Osteocyte (in vitro differentiated cells): ENCODE measurements at regions not wholly inside any gene's neighbourhood (a gene's known extent, or its start where the extent isn't known, plus 50 kb on each side); places are given as distances from the start of the nearest gene placed in this dataset.
A peak's percentile ranks its signal among the peaks of the same experiment; 100 is the strongest.
"Not testable (repeated sequence)": the region's sequence is repeated elsewhere in the genome, so short reads cannot be mapped to it uniquely, and the experiment has no call there.

ENCODE experiments used
- DNase-seq: peaks from one replicate; pipeline ENCODE4 v3.0.0; 2021; ENCODE audit warnings: mixed read lengths; ENCODE audit not compliant: unreplicated experiment; ENCODE audit errors: extremely low spot score
- H3K27ac Mint-ChIP-seq: one replicate; pipeline ENCODE4 v1.8.0; 2021; ENCODE audit warnings: mild to moderate bottlenecking, mixed read lengths; ENCODE audit not compliant: unreplicated experiment
- H3K27me3 Mint-ChIP-seq: one replicate; pipeline ENCODE4 v1.8.0; 2021; ENCODE audit warnings: mixed read lengths; ENCODE audit not compliant: unreplicated experiment
- H3K36me3 Mint-ChIP-seq: one replicate; pipeline ENCODE4 v1.8.0; 2021; ENCODE audit warnings: mixed read lengths; ENCODE audit not compliant: unreplicated experiment
- H3K4me1 Mint-ChIP-seq: one replicate; pipeline ENCODE4 v1.8.0; 2021; ENCODE audit warnings: mixed read lengths; ENCODE audit not compliant: unreplicated experiment
- H3K4me3 Mint-ChIP-seq: one replicate; pipeline ENCODE4 v1.8.0; 2021; ENCODE audit warnings: mild to moderate bottlenecking, moderate library complexity, mixed read lengths; ENCODE audit not compliant: unreplicated experiment
- H3K9me3 Mint-ChIP-seq: one replicate; pipeline ENCODE4 v1.8.0; 2021; ENCODE audit warnings: mixed read lengths; ENCODE audit not compliant: unreplicated experiment
- CTCF ChIP-seq: fragments of 200-600 bp; sonication (generic); IDR thresholded peaks from 2 replicates; pipeline ENCODE4 v1.5.0; 2021; ENCODE audit warnings: antibody characterized with exemption, mild to moderate bottlenecking, moderate library complexity

GRCh38 chr10:7108141-7108540, 302.7 kb downstream of the SFMBT2 start:
- peaks cover 28% of the 10 kb centered on the region for H3K4me1 Mint-ChIP-seq
- H3K27ac Mint-ChIP-seq = no peak overlapping the region
- peaks cover 3% of the 10 kb centered on the region for H3K9me3 Mint-ChIP-seq
- TF ChIP-seq CTCF = no peak
- no peak for DNase-seq
- H3K4me3 Mint-ChIP-seq = no peak overlapping the region
- H3K36me3 Mint-ChIP-seq = no peaks in the 10 kb centered on the region
- H3K27me3 Mint-ChIP-seq = no peaks in the 10 kb centered on the region

GRCh38 chr10:7107285-7107684, 303.5 kb downstream of the SFMBT2 start:
- no peaks in the 10 kb centered on the region for H3K27me3 Mint-ChIP-seq
- no peak for DNase-seq
- no peaks in the 10 kb centered on the region for H3K36me3 Mint-ChIP-seq
- peaks cover 3% of the 10 kb centered on the region for H3K9me3 Mint-ChIP-seq
- H3K27ac Mint-ChIP-seq = peak overlapping the region; percentile 11
- no peak for TF ChIP-seq CTCF
- no peak overlapping the region for H3K4me3 Mint-ChIP-seq
- peaks cover 28% of the 10 kb centered on the region for H3K4me1 Mint-ChIP-seq

- H3K27ac Mint-ChIP-seq, H3K9me3 Mint-ChIP-seq, H3K36me3 Mint-ChIP-seq, H3K27me3 Mint-ChIP-seq, H3K4me3 Mint-ChIP-seq, DNase-seq: not testable (repeated sequence)
- H3K4me1 Mint-ChIP-seq = peaks cover 20% of the 10 kb centered on the region
Measured at GRCh38 chr10:7104379-7104778, 306.5 kb downstream of the SFMBT2 start.

GRCh38 chr10:7102557-7103349, 308.1 kb downstream of the SFMBT2 start:
- Mint-ChIP-seq H3K27ac (no peak overlapping the region), H3K4me1 (peaks cover 19% of the 10 kb centered on the region), H3K27me3 (no peaks in the 10 kb centered on the region), H3K36me3 (no peaks in the 10 kb centered on the region), H3K4me3 (no peak overlapping the region), H3K9me3 (no peaks in the 10 kb centered on the region)
- TF ChIP-seq CTCF = no peak
- no peak for DNase-seq

DNA sequence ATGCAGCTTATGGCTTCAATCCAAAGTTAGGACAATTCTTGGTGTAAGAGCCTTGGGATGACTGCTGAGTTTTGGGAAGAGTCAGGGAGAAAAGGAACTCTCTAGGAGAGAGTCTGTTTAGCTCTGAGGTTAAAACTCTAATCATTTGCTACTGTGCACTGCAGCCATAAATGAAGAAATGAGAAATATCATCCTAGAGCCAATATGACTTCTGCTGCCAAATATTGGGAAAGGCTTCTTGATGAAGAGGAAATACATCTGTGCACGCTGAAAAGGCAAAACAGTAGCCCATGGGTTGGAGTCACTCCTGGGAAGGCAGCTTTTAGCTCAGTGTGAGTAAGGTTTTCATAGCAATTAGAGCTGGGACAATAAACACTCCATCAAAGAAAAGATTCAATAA, 308.8 kb downstream of the SFMBT2 start:
- H3K27me3 Mint-ChIP-seq = no peaks in the 10 kb centered on the region
- DNase-seq = no peak
- no peak overlapping the region for H3K4me3 Mint-ChIP-seq

More for the DNA sequence above, 308.8 kb downstream of the SFMBT2 start:
- Mint-ChIP-seq H3K4me1 (peaks cover 12% of the 10 kb centered on the region), H3K9me3 (no peaks in the 10 kb centered on the region), H3K36me3 (no peaks in the 10 kb centered on the region), H3K27ac (no peak overlapping the region)
- TF ChIP-seq CTCF = no peak
